Right atrium auricular region (tissue), 2 donors: ENCODE measurements at regions not wholly inside any gene's neighbourhood (a gene's known extent, or its start where the extent isn't known, plus 50 kb on each side); places are given as distances from the start of the nearest gene placed in this dataset.

ENCODE experiments used
- DNase-seq: peaks from one replicate; pipeline ENCODE4 v3.0.0-alpha.2; 2019; ENCODE audit warnings: low spot score
- H3K27ac ChIP-seq, 2 donors: fragments of 200-600 bp; sonication (generic); 1 replicate in 1 of 2; 2 replicates in 1 of 2; pipeline ENCODE4 v1.5.1; 2016 to 2019
- H3K27me3 ChIP-seq, 2 donors: fragments of 200-600 bp; sonication (generic); one replicate each; pipeline versions ENCODE4 v1.5.1 to v1.6.0; 2017 to 2019
- H3K36me3 ChIP-seq: fragments of 200-600 bp; sonication (generic); one replicate; pipeline ENCODE4 v1.5.1; 2016
- H3K4me1 ChIP-seq, 2 donors: fragments of 200-600 bp; sonication (generic); one replicate each; pipeline versions ENCODE4 v1.5.1 to v1.6.0; 2017 to 2019
- H3K4me3 ChIP-seq, 2 donors: fragments of 200-600 bp; sonication (generic); 1 replicate in 1 of 2; 2 replicates in 1 of 2; pipeline ENCODE4 v1.5.1; 2017 to 2019; ENCODE audit warnings: mild to moderate bottlenecking in 1 of 2, moderate library complexity in 1 of 2
- H3K9me3 ChIP-seq, 2 donors: fragments of 200-600 bp; sonication (generic); one replicate each; pipeline ENCODE4 v1.5.1; 2019
- CTCF ChIP-seq, 2 donors: fragments of 200-600 bp; sonication (generic); IDR thresholded peaks; one replicate each; pipeline ENCODE4 v1.5.1; 2019; ENCODE audit warnings: antibody characterized with exemption in 2 of 2

GRCh38 chr5:88944751-88945531, 62.0 kb upstream of the MEF2C start:
- no peaks in the 10 kb centered on the region for H3K9me3 ChIP-seq
- H3K27ac ChIP-seq, result no peak overlapping the region
- no peak overlapping the region for H3K4me3 ChIP-seq
- no peaks in the 10 kb centered on the region for H3K4me1 ChIP-seq
- no peaks in the 10 kb centered on the region for H3K27me3 ChIP-seq
- no peak for DNase-seq
- TF ChIP-seq CTCF (IDR thresholded peaks at IDR 0.05), result no peak
- H3K36me3 ChIP-seq, result no peaks in the 10 kb centered on the region

DNA sequence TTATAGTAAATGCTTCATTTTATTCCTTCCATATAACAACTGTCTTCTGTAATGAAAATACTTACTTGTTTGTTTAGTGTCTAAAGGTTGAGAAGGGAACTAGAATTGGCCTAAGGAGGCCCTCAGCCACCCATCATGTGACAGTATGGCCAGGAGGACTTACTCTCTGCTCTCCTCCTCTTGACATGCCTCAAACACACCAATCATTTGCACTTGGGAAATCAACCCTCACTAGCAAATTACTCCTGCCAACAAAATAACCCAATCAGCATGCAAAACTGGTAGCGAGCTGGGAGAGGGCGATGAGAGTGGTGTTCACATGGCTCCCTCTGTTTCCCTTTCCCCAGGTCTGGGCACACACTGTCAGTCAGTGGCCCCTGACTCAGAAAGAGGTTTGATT, 58.6 kb upstream of the MEF2C start:
- Histone ChIP-seq H3K4me3 (no peak overlapping the region), H3K4me1 (no peaks in the 10 kb centered on the region), H3K27ac (no peak overlapping the region), H3K36me3 (no peaks in the 10 kb centered on the region), H3K9me3 (no peaks in the 10 kb centered on the region), H3K27me3 (no peaks in the 10 kb centered on the region)
- no peak for DNase-seq
- no peak for TF ChIP-seq CTCF (IDR thresholded peaks at IDR 0.05)

- Histone ChIP-seq H3K27ac (no peak overlapping the region), H3K4me3 (no peak overlapping the region), H3K36me3 (no peaks in the 10 kb centered on the region), H3K9me3 (no peaks in the 10 kb centered on the region), H3K27me3 (no peaks in the 10 kb centered on the region), H3K4me1 (no peaks in the 10 kb centered on the region)
- no peak for DNase-seq
- TF ChIP-seq CTCF (IDR thresholded peaks at IDR 0.05), result no peak
These were observed 57.7 kb upstream of the MEF2C start for GRCh38 chr5:88940713-88941112.

DNA sequence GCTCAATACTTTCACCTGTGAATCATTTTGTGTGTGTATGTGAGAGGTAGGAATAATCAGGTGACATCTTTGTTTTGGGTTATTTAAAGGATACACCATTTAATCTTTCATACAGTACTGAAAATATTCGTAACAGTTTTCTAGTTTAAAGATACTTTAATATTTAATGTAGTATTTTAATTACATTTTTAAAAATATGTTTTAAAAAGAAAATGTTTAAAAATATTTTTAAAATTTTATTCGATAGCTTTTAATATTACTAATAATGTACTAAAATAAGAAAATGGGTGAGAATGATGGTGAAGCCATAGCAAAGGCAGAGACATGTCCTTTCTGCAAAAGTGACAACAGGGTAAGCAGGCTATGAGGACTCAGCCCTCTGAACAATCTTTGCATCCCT, 56.3 kb upstream of the MEF2C start:
- TF ChIP-seq CTCF (IDR thresholded peaks at IDR 0.05), result no peak
- DNase-seq, result no peak
- Histone ChIP-seq H3K4me1 (no peaks in the 10 kb centered on the region), H3K36me3 (no peaks in the 10 kb centered on the region), H3K9me3 (no peaks in the 10 kb centered on the region), H3K27ac (no peak overlapping the region), H3K27me3 (no peaks in the 10 kb centered on the region), H3K4me3 (no peak overlapping the region)

- Histone ChIP-seq H3K36me3 (no peaks in the 10 kb centered on the region), H3K4me3 (no peak overlapping the region), H3K9me3 (no peaks in the 10 kb centered on the region), H3K27me3 (no peaks in the 10 kb centered on the region), H3K27ac (no peak overlapping the region), H3K4me1 (no peaks in the 10 kb centered on the region)
- TF ChIP-seq CTCF (IDR thresholded peaks at IDR 0.05), result no peak
- no peak for DNase-seq
These were observed 55.5 kb upstream of the MEF2C start for GRCh38 chr5:88938488-88938887.

DNA sequence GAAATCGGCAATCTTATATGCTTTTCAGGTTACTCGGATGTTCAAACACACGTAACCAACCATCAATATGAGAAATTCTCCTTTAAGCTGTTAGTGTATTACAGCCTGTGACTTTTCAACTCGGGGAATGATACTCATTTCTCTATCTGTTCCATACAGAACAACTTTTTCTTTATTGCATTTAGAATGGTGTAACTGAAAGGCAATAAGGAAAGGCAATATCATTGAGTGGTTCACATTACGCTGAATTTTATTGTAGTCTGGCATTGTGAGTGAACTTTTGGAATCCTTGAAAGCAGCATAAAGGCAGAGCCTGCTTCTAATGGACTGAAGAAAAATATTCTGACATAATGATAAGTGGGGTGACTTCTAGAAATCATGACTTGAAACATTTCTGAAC, 54.4 kb upstream of the MEF2C start:
- no peak for TF ChIP-seq CTCF (IDR thresholded peaks at IDR 0.05)
- no peaks in the 10 kb centered on the region for H3K36me3 ChIP-seq
- no peak overlapping the region for H3K27ac ChIP-seq
- no peaks in the 10 kb centered on the region for H3K4me1 ChIP-seq
- H3K27me3 ChIP-seq, result no peaks in the 10 kb centered on the region
- H3K4me3 ChIP-seq, result no peak overlapping the region
- H3K9me3 ChIP-seq, result no peaks in the 10 kb centered on the region
- no peak for DNase-seq
